Limb (tissue), 2 donors: ENCODE measurements at regions not wholly inside any gene's neighbourhood (a gene's known extent, or its start where the extent isn't known, plus 50 kb on each side); places are given as distances from the start of the nearest gene placed in this dataset.
A peak's percentile ranks its signal among the peaks of the same experiment; 100 is the strongest.

Experiments
- DNase-seq, 2 donors: peaks; one replicate each; pipeline ENCODE4 v3.0.0-alpha.2; 2016; ENCODE audit errors: extremely low spot score in 2 of 2

GRCh38 chr19:31121501-31121900 lies 227.7 kb downstream of the TSHZ3 start:
- no peak for DNase-seq

- no peak for DNase-seq
These were observed 228.3 kb downstream of the TSHZ3 start for GRCh38 chr19:31120952-31121351.

GRCh38 chr19:31119951-31120690 lies 229.1 kb downstream of the TSHZ3 start:
- DNase-seq, result peak in 1 of 2 donors; percentile 43

- no peak for DNase-seq
These were observed 230.2 kb downstream of the TSHZ3 start for GRCh38 chr19:31118986-31119385.

- DNase-seq, result no peak
These were observed 230.8 kb downstream of the TSHZ3 start for GRCh38 chr19:31118287-31118955.

- DNase-seq, result no peak
These were observed 234.7 kb downstream of the TSHZ3 start for GRCh38 chr19:31114585-31114984.

- no peak for DNase-seq
These were observed 235.9 kb downstream of the TSHZ3 start for GRCh38 chr19:31113293-31113692.

GRCh38 chr19:31112158-31112557 lies 237.1 kb downstream of the TSHZ3 start:
- no peak for DNase-seq

GRCh38 chr19:31111741-31112140 lies 237.5 kb downstream of the TSHZ3 start:
- DNase-seq, result no peak

- DNase-seq, result no peak
These were observed 238.9 kb downstream of the TSHZ3 start for GRCh38 chr19:31110336-31110735.

- DNase-seq, result no peak
These were observed 239.6 kb downstream of the TSHZ3 start for GRCh38 chr19:31109636-31110035.

GRCh38 chr19:31107096-31107495 lies 242.1 kb downstream of the TSHZ3 start:
- DNase-seq, result no peak

GRCh38 chr19:31105761-31106160 lies 243.5 kb downstream of the TSHZ3 start:
- no peak for DNase-seq

- no peak for DNase-seq
These were observed 244.8 kb downstream of the TSHZ3 start for GRCh38 chr19:31104451-31104850.

- no peak for DNase-seq
These were observed 246.0 kb downstream of the TSHZ3 start for GRCh38 chr19:31103228-31103627.

GRCh38 chr19:31102674-31103073 lies 246.6 kb downstream of the TSHZ3 start:
- DNase-seq, result no peak

GRCh38 chr19:31100981-31101380 lies 248.3 kb downstream of the TSHZ3 start:
- DNase-seq, result peak in 1 of 2 donors; percentile 50

- DNase-seq, result no peak
These were observed 249.0 kb downstream of the TSHZ3 start for GRCh38 chr19:31100206-31100590.

GRCh38 chr19:31099515-31100205 lies 249.6 kb downstream of the TSHZ3 start:
- DNase-seq, result no peak

- no peak for DNase-seq
These were observed 250.4 kb downstream of the TSHZ3 start for GRCh38 chr19:31098836-31099235.

- no peak for DNase-seq
These were observed 252.2 kb downstream of the TSHZ3 start for GRCh38 chr19:31096935-31097545.
